HG02981 (cell line): ENCODE measurements at regions not wholly inside any gene's neighbourhood (a gene's known extent, or its start where the extent isn't known, plus 50 kb on each side); places are given as distances from the start of the nearest gene placed in this dataset.

Source experiments
- ATAC-seq: cut with Tn5 transposase; IDR thresholded peaks from one replicate; pipeline ENCODE4 v1.9.1; 2021; ENCODE audit warnings: mild to moderate bottlenecking, moderate library complexity; ENCODE audit not compliant: unreplicated experiment

- no peak for ATAC-seq
These were observed 101.4 kb upstream of the SLC44A1 start for GRCh38 chr9:105143136-105143430.

GRCh38 chr9:105144076-105144475 is 100.4 kb upstream of the SLC44A1 start:
- no peak for ATAC-seq

- no peak for ATAC-seq
These were observed 99.6 kb upstream of the SLC44A1 start for GRCh38 chr9:105144841-105145240.

- ATAC-seq: no peak
These were observed 97.8 kb upstream of the SLC44A1 start for GRCh38 chr9:105146677-105147076.

GRCh38 chr9:105147110-105147871 is 97.2 kb upstream of the SLC44A1 start:
- ATAC-seq: no peak

GRCh38 chr9:105148328-105149006 is 96.0 kb upstream of the SLC44A1 start:
- ATAC-seq: no peak

- ATAC-seq: peak; percentile 67
These were observed 93.3 kb upstream of the SLC44A1 start for GRCh38 chr9:105150991-105151685.

GRCh38 chr9:105151686-105151995 is 92.8 kb upstream of the SLC44A1 start:
- ATAC-seq: no peak

- ATAC-seq: no peak
These were observed 89.7 kb upstream of the SLC44A1 start for GRCh38 chr9:105154723-105155191.

GRCh38 chr9:105157171-105157583 is 87.3 kb upstream of the SLC44A1 start:
- ATAC-seq: peak; percentile 78

GRCh38 chr9:105158020-105158419 is 86.4 kb upstream of the SLC44A1 start:
- no peak for ATAC-seq

GRCh38 chr9:105158898-105159297 is 85.6 kb upstream of the SLC44A1 start:
- no peak for ATAC-seq

- no peak for ATAC-seq
These were observed 75.6 kb upstream of the SLC44A1 start for GRCh38 chr9:105168870-105169319.

- no peak for ATAC-seq
These were observed 73.4 kb upstream of the SLC44A1 start for GRCh38 chr9:105171076-105171475.

GRCh38 chr9:105171589-105171988 is 72.9 kb upstream of the SLC44A1 start:
- no peak for ATAC-seq

- ATAC-seq: no peak
These were observed 72.0 kb upstream of the SLC44A1 start for GRCh38 chr9:105172436-105172835.

- no peak for ATAC-seq
These were observed 71.1 kb upstream of the SLC44A1 start for GRCh38 chr9:105173306-105173705.

GRCh38 chr9:105173826-105174225 is 70.6 kb upstream of the SLC44A1 start:
- no peak for ATAC-seq

GRCh38 chr9:105176194-105176593 is 68.3 kb upstream of the SLC44A1 start:
- no peak for ATAC-seq

- no peak for ATAC-seq
These were observed 66.4 kb upstream of the SLC44A1 start for GRCh38 chr9:105178076-105178475.

- no peak for ATAC-seq
These were observed 56.7 kb upstream of the SLC44A1 start for GRCh38 chr9:105187781-105188180.

GRCh38 chr9:105188746-105189145 is 55.7 kb upstream of the SLC44A1 start:
- ATAC-seq: no peak
